B cell (primary cell): ENCODE measurements at regions not wholly inside any gene's neighbourhood (a gene's known extent, or its start where the extent isn't known, plus 50 kb on each side); places are given as distances from the start of the nearest gene placed in this dataset.

Experiments used
- ATAC-seq: fragments of 200-7000 bp; cut with Tn5 transposase; one replicate; pipeline ENCODE4 v1.10.0; 2021; ENCODE audit warnings: low read depth, mild to moderate bottlenecking, moderate number of reproducible peaks, moderate library complexity
- CTCF ChIA-PET: fragments of 350-600 bp; sonication (Branson Sonifier 250); formaldehyde crosslinking; loops from one replicate; lab custom pipeline; 2021; ENCODE audit warnings: antibody characterized with exemption, inconsistent platforms; lab: Charles Lee
- POLR2A ChIA-PET: fragments of 350-600 bp; sonication (Branson Sonifier 250); formaldehyde crosslinking; loops from one replicate; lab custom pipeline; 2021; ENCODE audit warnings: antibody characterized with exemption; lab: Charles Lee
- DNase-seq: peaks from one replicate; pipeline ENCODE4 v3.0.0; 2013
- H2AFZ ChIP-seq: 2 replicates; pipeline ENCODE4 v1.6.1; 2012; ENCODE audit warnings: mild to moderate bottlenecking, low read depth, low read length; ENCODE audit not compliant: insufficient read depth, poor library complexity, severe bottlenecking
- H3K27ac ChIP-seq, 2 donors: 1 replicate in 1 of 2; 2 replicates in 1 of 2; pipeline ENCODE4 v1.5.1; 2012 to 2013; ENCODE audit warnings: low read length in 2 of 2, mild to moderate bottlenecking in 2 of 2, moderate library complexity in 1 of 2
- H3K27me3 ChIP-seq, 4 experiments: fragments of 200-600 bp in 1 of 4; sonication (generic) in 1 of 4; replicated peaks in 1 of 4; 1 replicate in 2 of 4; 2 replicates in 2 of 4; pipeline versions ENCODE4 v1.6.1 to v1.7.0; 2013 to 2016; ENCODE audit warnings: low read length in 3 of 4, mild to moderate bottlenecking in 2 of 4, mixed read lengths in 1 of 4, moderate library complexity in 1 of 4; ENCODE audit not compliant: insufficient read depth in 4 of 4, control insufficient read depth in 3 of 4; ENCODE audit errors: control extremely low read depth in 1 of 4
- H3K36me3 ChIP-seq, 2 experiments: replicated peaks in 1 of 2; 1 replicate in 1 of 2; 2 replicates in 1 of 2; pipeline versions ENCODE4 v1.6.1 to v1.7.1; 2013; ENCODE audit warnings: low read length in 1 of 2; ENCODE audit not compliant: insufficient read depth in 2 of 2, control insufficient read depth in 1 of 2; ENCODE audit errors: control extremely low read depth in 1 of 2, extremely low read depth in 1 of 2
- H3K4me1 ChIP-seq, 2 donors: fragments of 200-600 bp in 1 of 2; sonication (generic) in 1 of 2; 1 replicate in 1 of 2; 2 replicates in 1 of 2; pipeline versions ENCODE4 v1.5.1 to v1.6.1; 2013 to 2017; ENCODE audit warnings: low read length in 2 of 2; ENCODE audit not compliant: control insufficient read depth in 2 of 2, insufficient read depth in 2 of 2
- H3K4me2 ChIP-seq: replicated peaks from 2 replicates; pipeline ENCODE3; 2012; ENCODE audit warnings: mild to moderate bottlenecking, low read depth, low read length; ENCODE audit not compliant: poor library complexity, severe bottlenecking
- H3K4me3 ChIP-seq, 5 experiments: fragments of 200-600 bp in 1 of 5; sonication (generic) in 1 of 5; 1 replicate in 3 of 5; 2 replicates in 2 of 5; pipeline versions ENCODE4 v1.5.1 to v1.7.0; 2011 to 2016; ENCODE audit warnings: low read length in 4 of 5, mild to moderate bottlenecking in 4 of 5, low read depth in 2 of 5, control low read depth in 1 of 5, moderate library complexity in 1 of 5; ENCODE audit not compliant: insufficient read depth in 1 of 5; ENCODE audit errors: control extremely low read depth in 1 of 5, extremely low read depth in 1 of 5
- H3K79me2 ChIP-seq: fragments of 200-600 bp; sonication (generic); one replicate; pipeline ENCODE4 v1.6.0; 2016; ENCODE audit warnings: low read length; ENCODE audit not compliant: control insufficient read depth, insufficient read depth
- H3K9ac ChIP-seq: fragments of 200-600 bp; sonication (generic); 2 replicates; pipeline ENCODE4 v1.6.1; 2017; ENCODE audit warnings: mild to moderate bottlenecking, low read length, moderate library complexity
- H3K9me3 ChIP-seq, 3 donors: one replicate each; pipeline versions ENCODE4 v1.6.1 to v1.7.1; 2013; ENCODE audit warnings: low read length in 2 of 3; ENCODE audit not compliant: control insufficient read depth in 2 of 3, insufficient read depth in 1 of 3; ENCODE audit errors: control extremely low read depth in 1 of 3
- H4K20me1 ChIP-seq: 2 replicates; pipeline ENCODE4 v1.6.0; 2012; ENCODE audit warnings: mild to moderate bottlenecking, low read length; ENCODE audit not compliant: insufficient read depth, control insufficient read depth, poor library complexity, severe bottlenecking
- H3K27ac Mint-ChIP-seq: one replicate; pipeline ENCODE4 v1.8.0; 2021; ENCODE audit warnings: mixed read lengths
- H3K27me3 Mint-ChIP-seq: one replicate; pipeline ENCODE4 v1.8.0; 2021; ENCODE audit warnings: mixed read lengths
- H3K4me1 Mint-ChIP-seq: one replicate; pipeline ENCODE4 v1.8.0; 2021; ENCODE audit warnings: mixed read lengths
- H3K4me3 Mint-ChIP-seq: one replicate; pipeline ENCODE4 v1.8.0; 2021; ENCODE audit warnings: mixed read lengths
- H3K9me3 Mint-ChIP-seq: one replicate; pipeline ENCODE4 v1.8.0; 2022; ENCODE audit warnings: mixed read lengths; ENCODE audit not compliant: insufficient read depth
- EZH2 ChIP-seq: IDR thresholded peaks from 2 replicates; pipeline ENCODE4 v1.6.1; 2012; ENCODE audit warnings: borderline replicate concordance, low read depth, mild to moderate bottlenecking, moderate library complexity, low read length; ENCODE audit not compliant: insufficient read depth, poor library complexity, severe bottlenecking
- WGBS: methylation state at CpG from one replicate; pipeline ENCODE4 v1.1.5; 2013; ENCODE audit warnings: missing lambda C conversion rate; ENCODE audit not compliant: insufficient coverage; 5-methylcytosine and 5-hydroxymethylcytosine counted together
- intact Hi-C: fragments of 100-400 bp; cut with micrococcal nuclease; formaldehyde crosslinking; loops from one replicate; pipeline ENCODE4 v1.10.0; 2022
- TF ChIP-seq, protein P1 (sequence below): fragments of 200-600 bp; IDR thresholded peaks from one replicate; pipeline ENCODE4 v1.8.0; 2022; ENCODE audit warnings: antibody characterized with exemption, mild to moderate bottlenecking

DNA sequence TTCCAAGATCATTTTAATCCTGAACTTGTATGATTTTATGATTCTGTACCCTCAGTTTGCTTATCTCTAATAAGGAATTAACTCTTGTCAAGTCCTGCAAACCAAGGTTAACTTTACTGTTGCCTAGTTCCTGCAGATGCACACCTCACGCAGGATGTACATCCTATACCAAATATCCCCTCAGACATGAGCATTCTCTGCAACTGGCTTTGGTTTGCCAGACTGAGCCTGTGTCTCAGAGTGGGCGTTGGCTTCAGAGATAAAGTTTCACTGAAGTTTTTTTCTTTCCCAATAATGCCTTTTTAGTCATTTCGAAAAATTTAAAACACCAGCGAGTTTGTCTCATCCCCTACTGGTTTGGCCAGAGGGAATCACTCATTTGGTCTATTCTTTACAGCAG lies 173.9 kb downstream of the NR2F2 start:
- Histone ChIP-seq H3K27me3 (no peaks in the 10 kb centered on the region), H3K4me3 (no peak overlapping the region), H3K27ac (no peak overlapping the region), H4K20me1 (no peaks in the 10 kb centered on the region), H3K4me2 (no peak overlapping the region), H3K9ac (no peak overlapping the region), H3K9me3 (peaks cover 0 to 6% (median 0%) of the 10 kb centered on the region in 3 donors), H3K79me2 (no peaks in the 10 kb centered on the region), H2AFZ (no peak overlapping the region), H3K4me1 (no peaks in the 10 kb centered on the region), H3K36me3 (no peaks in the 10 kb centered on the region)
- Mint-ChIP-seq H3K27me3 (no peaks in the 10 kb centered on the region), H3K4me3 (no peak overlapping the region), H3K9me3 (peaks cover 5% of the 10 kb centered on the region), H3K4me1 (no peaks in the 10 kb centered on the region), H3K27ac (no peak overlapping the region)
- intact Hi-C loops, result no loop called here
- TF ChIP-seq EZH2, result no peak
- TF ChIP-seq, protein P1, sequence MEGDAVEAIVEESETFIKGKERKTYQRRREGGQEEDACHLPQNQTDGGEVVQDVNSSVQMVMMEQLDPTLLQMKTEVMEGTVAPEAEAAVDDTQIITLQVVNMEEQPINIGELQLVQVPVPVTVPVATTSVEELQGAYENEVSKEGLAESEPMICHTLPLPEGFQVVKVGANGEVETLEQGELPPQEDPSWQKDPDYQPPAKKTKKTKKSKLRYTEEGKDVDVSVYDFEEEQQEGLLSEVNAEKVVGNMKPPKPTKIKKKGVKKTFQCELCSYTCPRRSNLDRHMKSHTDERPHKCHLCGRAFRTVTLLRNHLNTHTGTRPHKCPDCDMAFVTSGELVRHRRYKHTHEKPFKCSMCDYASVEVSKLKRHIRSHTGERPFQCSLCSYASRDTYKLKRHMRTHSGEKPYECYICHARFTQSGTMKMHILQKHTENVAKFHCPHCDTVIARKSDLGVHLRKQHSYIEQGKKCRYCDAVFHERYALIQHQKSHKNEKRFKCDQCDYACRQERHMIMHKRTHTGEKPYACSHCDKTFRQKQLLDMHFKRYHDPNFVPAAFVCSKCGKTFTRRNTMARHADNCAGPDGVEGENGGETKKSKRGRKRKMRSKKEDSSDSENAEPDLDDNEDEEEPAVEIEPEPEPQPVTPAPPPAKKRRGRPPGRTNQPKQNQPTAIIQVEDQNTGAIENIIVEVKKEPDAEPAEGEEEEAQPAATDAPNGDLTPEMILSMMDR, result no peak
- ATAC-seq, result no peak
- DNase-seq, result no peak
- POLR2A ChIA-PET, result no interaction called here
- CTCF ChIA-PET, result no interaction called here
- 63% methylated on average over 2 of the region's 4 CpGs for WGBS

DNA sequence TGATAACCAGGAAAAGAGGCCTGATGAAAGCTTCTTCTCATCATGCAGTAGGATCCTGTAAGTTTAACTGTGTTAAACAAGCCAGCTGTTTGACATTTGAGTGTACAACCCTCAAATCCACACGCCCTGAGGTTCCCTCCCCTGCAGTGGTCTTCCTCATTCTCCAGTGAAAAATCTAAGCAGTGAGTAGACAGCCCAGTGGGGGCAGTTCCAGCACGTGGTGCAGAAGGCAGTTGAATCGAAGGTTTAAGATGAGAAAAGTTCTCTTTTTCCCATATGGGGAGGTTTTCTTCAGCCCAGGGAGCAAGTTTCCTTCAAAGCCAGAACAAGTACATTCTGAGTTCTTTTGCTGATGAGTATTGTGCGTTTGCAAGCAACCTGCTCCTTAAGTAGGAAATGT lies 174.5 kb downstream of the NR2F2 start:
- Histone ChIP-seq H3K9ac (no peak overlapping the region), H3K79me2 (no peaks in the 10 kb centered on the region), H3K36me3 (no peaks in the 10 kb centered on the region), H3K27ac (no peak overlapping the region), H2AFZ (no peak overlapping the region), H3K4me1 (no peaks in the 10 kb centered on the region), H3K4me3 (no peak overlapping the region), H3K9me3 (peaks cover 0 to 6% (median 0%) of the 10 kb centered on the region in 3 donors), H3K27me3 (no peaks in the 10 kb centered on the region), H3K4me2 (no peak overlapping the region), H4K20me1 (no peaks in the 10 kb centered on the region)
- no peaks in the 10 kb centered on the region for H3K4me1 Mint-ChIP-seq
- no peak overlapping the region for H3K4me3 Mint-ChIP-seq
- H3K9me3 Mint-ChIP-seq, result peaks cover 5% of the 10 kb centered on the region
- no CpG with 5 or more reads among the region's 4 CpGs for WGBS
- DNase-seq, result no peak
- no peak for ATAC-seq
- no peak overlapping the region for H3K27ac Mint-ChIP-seq
- TF ChIP-seq, protein P1, result no peak
- TF ChIP-seq EZH2, result no peak
- ChIA-PET POLR2A (no interaction called here), CTCF (no interaction called here)
- intact Hi-C loops, result no loop called here
- H3K27me3 Mint-ChIP-seq, result no peaks in the 10 kb centered on the region
